Neural crest cell (in vitro differentiated cells): ENCODE measurements at regions not wholly inside any gene's neighbourhood (a gene's known extent, or its start where the extent isn't known, plus 50 kb on each side); places are given as distances from the start of the nearest gene placed in this dataset.

Source experiments
- DNase-seq: peaks from one replicate; pipeline ENCODE4 v3.0.0; 2021; ENCODE audit warnings: low read depth, mixed read lengths, low spot score
- H3K27ac Mint-ChIP-seq: one replicate; pipeline ENCODE4 v1.8.0; 2021; ENCODE audit warnings: mild to moderate bottlenecking, mixed read lengths; ENCODE audit not compliant: unreplicated experiment
- H3K27me3 Mint-ChIP-seq: 2 replicates; pipeline ENCODE4 v1.8.0; 2021; ENCODE audit warnings: low read depth, mild to moderate bottlenecking, mixed read lengths
- H3K36me3 Mint-ChIP-seq: 2 replicates; pipeline ENCODE4 v1.8.0; 2021; ENCODE audit warnings: low read depth, mild to moderate bottlenecking, mixed read lengths
- H3K4me1 Mint-ChIP-seq: 2 replicates; pipeline ENCODE4 v1.8.0; 2021; ENCODE audit warnings: mixed read lengths
- H3K4me3 Mint-ChIP-seq: one replicate; pipeline ENCODE4 v1.8.0; 2021; ENCODE audit warnings: mild to moderate bottlenecking, mixed read lengths
- H3K9me3 Mint-ChIP-seq: 2 replicates; pipeline ENCODE4 v1.8.0; 2021; ENCODE audit warnings: mixed read lengths
- TF ChIP-seq, protein P1 (sequence below): fragments of 200-600 bp; sonication (generic); conservative IDR thresholded peaks from 2 replicates; pipeline ENCODE4 v1.5.0; 2021; ENCODE audit warnings: antibody characterized with exemption, mild to moderate bottlenecking

DNA sequence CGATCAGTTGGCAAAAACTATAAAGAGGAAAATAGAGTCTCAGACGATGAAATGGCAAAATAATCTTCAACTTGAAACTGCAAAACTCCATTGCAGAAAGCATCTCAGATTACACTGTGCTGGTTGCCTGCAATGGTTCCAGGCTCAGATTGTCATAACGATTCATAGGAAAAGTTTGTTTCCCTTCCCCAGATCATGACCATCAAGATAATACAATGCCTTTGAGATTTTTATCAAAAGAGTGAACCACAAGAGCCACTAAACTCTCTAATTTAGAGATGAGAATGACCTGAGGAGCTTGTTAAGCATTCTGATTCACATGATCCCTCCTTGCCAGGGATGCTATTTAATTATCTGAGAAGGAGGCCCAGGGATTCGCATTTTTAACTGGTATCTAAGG lies 52.6 kb upstream of the ITGA1 start:
- Mint-ChIP-seq H3K36me3 (no peaks in the 10 kb centered on the region), H3K27ac (no peak overlapping the region), H3K4me1 (no peaks in the 10 kb centered on the region), H3K9me3 (peaks cover 8% of the 10 kb centered on the region), H3K27me3 (no peaks in the 10 kb centered on the region), H3K4me3 (no peak overlapping the region)
- TF ChIP-seq, protein P1, sequence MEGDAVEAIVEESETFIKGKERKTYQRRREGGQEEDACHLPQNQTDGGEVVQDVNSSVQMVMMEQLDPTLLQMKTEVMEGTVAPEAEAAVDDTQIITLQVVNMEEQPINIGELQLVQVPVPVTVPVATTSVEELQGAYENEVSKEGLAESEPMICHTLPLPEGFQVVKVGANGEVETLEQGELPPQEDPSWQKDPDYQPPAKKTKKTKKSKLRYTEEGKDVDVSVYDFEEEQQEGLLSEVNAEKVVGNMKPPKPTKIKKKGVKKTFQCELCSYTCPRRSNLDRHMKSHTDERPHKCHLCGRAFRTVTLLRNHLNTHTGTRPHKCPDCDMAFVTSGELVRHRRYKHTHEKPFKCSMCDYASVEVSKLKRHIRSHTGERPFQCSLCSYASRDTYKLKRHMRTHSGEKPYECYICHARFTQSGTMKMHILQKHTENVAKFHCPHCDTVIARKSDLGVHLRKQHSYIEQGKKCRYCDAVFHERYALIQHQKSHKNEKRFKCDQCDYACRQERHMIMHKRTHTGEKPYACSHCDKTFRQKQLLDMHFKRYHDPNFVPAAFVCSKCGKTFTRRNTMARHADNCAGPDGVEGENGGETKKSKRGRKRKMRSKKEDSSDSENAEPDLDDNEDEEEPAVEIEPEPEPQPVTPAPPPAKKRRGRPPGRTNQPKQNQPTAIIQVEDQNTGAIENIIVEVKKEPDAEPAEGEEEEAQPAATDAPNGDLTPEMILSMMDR: no peak
- DNase-seq: no peak
